AG04449 (cell line): ENCODE measurements at regions not wholly inside any gene's neighbourhood (a gene's known extent, or its start where the extent isn't known, plus 50 kb on each side); places are given as distances from the start of the nearest gene placed in this dataset.

ENCODE experiments used
- CTCF ChIA-PET: fragments of 350-600 bp; formaldehyde crosslinking; extraction: SDS; loops from one replicate; lab custom pipeline; 2021; ENCODE audit warnings: antibody characterized with exemption; lab: Yijun Ruan, JAX
- POLR2A ChIA-PET: fragments of 400-600, 350-600 bp; formaldehyde crosslinking; extraction: SDS; loops from one replicate; lab custom pipeline; 2020; ENCODE audit warnings: antibody characterized with exemption, inconsistent platforms; lab: Yijun Ruan, JAX
- DNase-seq: peaks from one replicate; pipeline ENCODE4 v3.0.0-alpha.2; 2010; ENCODE audit warnings: low read depth, low spot score
- H3K4me3 ChIP-seq: 2 replicates; pipeline ENCODE4 v1.5.1; 2011; ENCODE audit warnings: low read depth, mild to moderate bottlenecking, control low read depth, low read length
- TF ChIP-seq, protein P1 (sequence below): IDR thresholded peaks from one replicate; pipeline ENCODE4 v1.5.1; 2011; ENCODE audit warnings: mild to moderate bottlenecking, moderate library complexity, low read length, control low read depth, inconsistent platforms; ENCODE audit not compliant: insufficient read depth; ENCODE audit errors: missing control alignments

- POLR2A ChIA-PET = no interaction called here
- DNase-seq = no peak
- CTCF ChIA-PET = interaction anchor here (0.7 to 3.8 kb wide), 10 partner anchors 16 to 224 kb away, joined by 3 to 18 read pairs (median 4); no protein-coding TSS in a partner anchor
- TF ChIP-seq, protein P1, sequence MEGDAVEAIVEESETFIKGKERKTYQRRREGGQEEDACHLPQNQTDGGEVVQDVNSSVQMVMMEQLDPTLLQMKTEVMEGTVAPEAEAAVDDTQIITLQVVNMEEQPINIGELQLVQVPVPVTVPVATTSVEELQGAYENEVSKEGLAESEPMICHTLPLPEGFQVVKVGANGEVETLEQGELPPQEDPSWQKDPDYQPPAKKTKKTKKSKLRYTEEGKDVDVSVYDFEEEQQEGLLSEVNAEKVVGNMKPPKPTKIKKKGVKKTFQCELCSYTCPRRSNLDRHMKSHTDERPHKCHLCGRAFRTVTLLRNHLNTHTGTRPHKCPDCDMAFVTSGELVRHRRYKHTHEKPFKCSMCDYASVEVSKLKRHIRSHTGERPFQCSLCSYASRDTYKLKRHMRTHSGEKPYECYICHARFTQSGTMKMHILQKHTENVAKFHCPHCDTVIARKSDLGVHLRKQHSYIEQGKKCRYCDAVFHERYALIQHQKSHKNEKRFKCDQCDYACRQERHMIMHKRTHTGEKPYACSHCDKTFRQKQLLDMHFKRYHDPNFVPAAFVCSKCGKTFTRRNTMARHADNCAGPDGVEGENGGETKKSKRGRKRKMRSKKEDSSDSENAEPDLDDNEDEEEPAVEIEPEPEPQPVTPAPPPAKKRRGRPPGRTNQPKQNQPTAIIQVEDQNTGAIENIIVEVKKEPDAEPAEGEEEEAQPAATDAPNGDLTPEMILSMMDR = no peak
- no peak overlapping the region for H3K4me3 ChIP-seq
Observed at GRCh38 chr17:27382025-27382424, 74.2 kb upstream of the KSR1 start.

- TF ChIP-seq, protein P1 = no peak
- no peak overlapping the region for H3K4me3 ChIP-seq
- peak; percentile 92 for DNase-seq
- ChIA-PET CTCF (interaction anchor here (0.7 to 2.8 kb wide), 6 partner anchors 15 to 226 kb away, joined by 3 to 16 read pairs (median 6); no protein-coding TSS in a partner anchor), POLR2A (interaction anchor here (0.7 to 1.3 kb wide), 3 partner anchors 24 to 212 kb away, joined by 3 to 4 read pairs (median 3); no protein-coding TSS in a partner anchor)
Observed at GRCh38 chr17:27384261-27384701, 72.0 kb upstream of the KSR1 start.

- POLR2A ChIA-PET = interaction anchor here (0.7 to 1.3 kb wide), 3 partner anchors 24 to 212 kb away, joined by 3 to 4 read pairs (median 3); no protein-coding TSS in a partner anchor
Observed at GRCh38 chr17:27384726-27385125, 71.5 kb upstream of the KSR1 start.

DNA sequence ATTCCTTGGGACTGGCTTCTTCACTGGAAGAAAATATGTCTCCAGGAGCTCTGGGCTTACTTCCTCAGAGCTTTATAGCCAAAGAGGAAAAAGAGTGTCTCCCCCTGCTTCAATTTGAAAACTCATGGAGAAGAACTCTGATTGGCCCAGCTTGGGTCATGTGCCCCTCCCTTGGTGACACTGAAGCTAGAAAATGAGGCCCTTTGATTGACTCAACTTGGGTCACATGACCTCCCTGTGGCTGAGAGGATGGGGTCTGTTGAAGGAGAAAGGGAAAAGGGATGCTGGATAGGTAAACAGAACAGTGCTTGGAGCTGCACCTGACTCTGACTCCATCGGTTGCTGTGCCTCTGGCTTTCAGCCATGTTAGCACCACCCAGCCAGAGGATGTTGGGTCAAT is 70.6 kb upstream of the KSR1 start:
- ChIA-PET CTCF (interaction anchor here (1.0 to 2.8 kb wide), 5 partner anchors 23 to 217 kb away, joined by 3 to 16 read pairs (median 8); no protein-coding TSS in a partner anchor), POLR2A (interaction anchor here (1.3 kb wide), 1 partner anchor 23 kb away, joined by 4 read pairs; no protein-coding TSS in a partner anchor)
- DNase-seq = no peak
- TF ChIP-seq, protein P1 = no peak
- no peak overlapping the region for H3K4me3 ChIP-seq

More at GRCh38 chr17:27384726-27385125, 71.5 kb upstream of the KSR1 start:
- TF ChIP-seq, protein P1 = no peak
- DNase-seq = no peak
- CTCF ChIA-PET = interaction anchor here (0.7 to 2.8 kb wide), 8 partner anchors 11 to 225 kb away, joined by 3 to 16 read pairs (median 4); no protein-coding TSS in a partner anchor
- no peak overlapping the region for H3K4me3 ChIP-seq

DNA sequence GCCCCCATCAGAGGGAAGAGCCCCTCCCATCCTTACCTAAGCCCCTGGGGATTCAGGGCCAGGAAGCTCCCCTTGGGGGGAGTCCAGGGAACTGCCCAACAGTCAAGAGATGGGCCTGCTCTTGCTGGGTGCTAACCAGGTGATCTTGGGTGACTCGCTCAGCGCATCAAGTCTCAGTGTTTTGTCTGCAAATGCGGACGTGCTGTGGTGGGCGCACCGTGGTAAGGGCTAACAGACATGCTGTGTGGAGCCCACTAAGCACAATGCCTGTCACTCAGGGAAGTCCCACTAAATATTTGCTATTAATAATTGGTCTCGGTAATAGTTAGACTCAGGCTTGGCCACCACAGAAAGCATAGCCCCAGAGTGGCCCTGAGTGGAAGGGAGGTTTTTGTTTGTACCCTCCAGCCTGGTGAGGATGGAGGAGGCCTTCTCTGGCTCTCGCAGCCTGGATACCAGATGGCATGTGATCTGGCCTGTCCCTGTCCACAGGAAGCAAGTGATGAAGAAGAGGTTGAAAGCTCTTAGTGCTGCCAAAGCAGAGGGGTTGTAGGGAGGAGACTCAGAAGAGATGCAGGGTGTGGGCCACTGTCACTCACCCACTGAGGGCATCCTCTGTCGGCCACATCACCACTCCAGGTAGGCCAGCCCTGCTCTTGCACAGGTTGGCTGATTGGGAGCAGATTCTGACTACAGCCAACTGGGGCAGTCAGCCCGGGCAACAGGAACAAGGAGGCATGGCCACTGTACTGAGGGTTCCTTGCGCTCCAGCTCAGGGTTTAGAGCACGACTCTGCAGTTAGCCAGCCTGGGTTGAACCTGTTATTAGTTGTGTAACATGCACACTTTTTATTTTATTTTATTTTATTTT is 69.8 kb upstream of the KSR1 start:
- ChIA-PET CTCF (interaction anchor here (2.4 to 2.7 kb wide), 2 partner anchors 213 to 216 kb away, joined by 12 to 16 read pairs; no protein-coding TSS in a partner anchor), POLR2A (no interaction called here)
- TF ChIP-seq, protein P1 = no peak
- no peak overlapping the region for H3K4me3 ChIP-seq
- DNase-seq = no peak
